ENCODE measurements at regions not wholly inside any gene's neighbourhood (a gene's known extent, or its start where the extent isn't known, plus 50 kb on each side); places are given as distances from the start of the nearest gene placed in this dataset.

DNA sequence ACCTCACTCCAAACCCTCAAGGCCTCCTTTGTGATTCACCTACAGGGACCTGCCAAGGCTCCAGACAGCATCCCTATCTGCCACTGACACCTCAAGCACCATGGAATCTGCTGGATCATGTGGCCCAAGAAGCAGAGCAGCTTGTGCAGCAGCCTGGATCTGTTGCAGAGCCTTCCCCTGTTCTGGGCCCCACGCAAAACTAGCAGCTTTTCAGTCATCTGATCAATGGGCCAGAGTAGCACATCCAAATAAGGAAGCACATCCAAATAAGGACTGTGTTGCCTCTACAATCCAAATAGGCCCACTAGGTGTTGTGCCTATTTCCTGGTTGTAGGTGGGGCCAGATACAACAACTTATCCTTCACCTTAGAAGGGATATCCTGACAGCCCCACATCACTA, 97.1 kb upstream of the GNAO1 start:
- DNase-seq (ENCODE audit: low read depth in 4 of 4, low spot score in 3 of 4), result no peak

DNA sequence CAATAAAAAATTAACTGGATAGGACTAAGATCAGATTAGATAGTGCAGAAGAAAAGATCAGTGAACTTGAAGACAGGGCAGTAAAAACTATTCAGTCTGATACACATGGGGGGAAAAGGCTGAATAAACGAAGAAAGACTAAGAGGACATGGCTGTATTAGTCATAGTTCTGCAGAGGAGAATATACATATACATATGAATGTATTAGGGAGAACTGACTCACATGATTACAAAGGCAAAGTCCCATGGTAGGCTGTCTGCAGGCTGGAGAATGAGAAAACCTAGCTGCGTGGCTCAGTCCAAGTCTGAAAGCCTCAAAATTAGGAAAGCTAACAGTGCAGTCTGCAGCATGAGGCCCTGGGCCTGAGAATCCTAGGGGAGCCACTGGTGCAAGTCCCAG, 98.2 kb upstream of the GNAO1 start:
- DNase-seq (ENCODE audit: low read depth in 4 of 4, low spot score in 3 of 4), result no peak

DNA sequence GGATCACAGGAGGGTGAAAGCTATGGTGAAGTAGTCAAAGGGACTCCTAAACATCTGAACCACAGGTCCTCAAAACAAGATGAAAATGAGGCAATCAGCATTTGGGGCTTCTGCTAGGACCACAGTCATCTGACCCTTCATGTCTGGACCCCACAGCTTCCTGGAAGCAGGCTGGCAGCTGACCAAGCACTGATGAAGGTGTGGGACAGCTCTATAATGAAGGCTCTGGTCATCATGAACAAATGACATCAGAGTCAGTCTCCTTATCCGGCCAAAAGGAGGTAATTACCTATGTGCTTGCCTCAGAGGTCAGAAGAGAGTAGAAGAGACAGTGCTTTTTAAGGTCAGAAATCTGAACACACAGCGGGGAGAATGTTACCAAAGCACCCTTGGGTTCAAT, 101.2 kb upstream of the GNAO1 start:
- DNase-seq (ENCODE audit: low read depth in 4 of 4, low spot score in 3 of 4), result no peak

DNA sequence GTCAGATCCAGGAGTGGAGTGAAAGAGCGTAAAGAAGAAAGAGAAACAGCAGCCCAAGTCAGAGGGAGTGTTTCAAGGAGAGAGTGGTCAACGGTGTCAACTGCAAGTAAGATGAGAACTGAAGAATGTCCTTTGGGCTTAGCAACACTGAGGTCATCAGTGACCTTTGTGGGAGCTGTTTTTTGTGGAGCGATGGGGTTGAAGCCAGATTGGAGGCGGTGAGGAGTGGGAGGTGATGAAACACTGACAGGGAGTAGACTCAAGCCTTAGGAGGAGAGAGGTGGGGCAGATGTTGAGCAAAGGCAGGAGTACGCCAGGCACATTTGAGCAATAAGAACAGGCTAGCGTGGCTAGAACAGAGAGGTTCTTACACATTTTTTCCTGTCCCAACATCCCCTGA, 103.7 kb upstream of the GNAO1 start:
- no peak for DNase-seq (ENCODE audit: low read depth in 4 of 4, low spot score in 3 of 4)

DNA sequence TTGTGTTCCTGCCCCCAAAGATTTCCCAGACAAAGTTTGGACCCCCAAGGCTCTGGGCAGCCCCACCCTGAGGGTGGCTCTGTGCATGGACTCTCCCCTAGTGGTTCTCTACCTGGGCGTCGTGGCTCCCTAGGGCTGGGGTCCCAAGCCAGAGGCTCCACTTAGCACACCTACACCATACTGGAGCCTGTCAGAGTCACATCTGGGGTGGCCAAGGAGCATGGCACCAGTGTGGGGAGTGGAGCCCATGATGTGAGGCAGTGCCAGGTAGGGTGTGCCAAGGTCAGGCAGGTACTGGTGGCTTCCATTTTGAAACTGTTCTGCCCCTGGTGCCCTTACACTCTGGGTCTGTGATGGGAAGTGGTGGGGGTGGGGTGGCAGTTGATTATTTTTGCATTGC, 109.9 kb upstream of the GNAO1 start:
- DNase-seq (ENCODE audit: low read depth in 4 of 4, low spot score in 3 of 4), result no peak

DNA sequence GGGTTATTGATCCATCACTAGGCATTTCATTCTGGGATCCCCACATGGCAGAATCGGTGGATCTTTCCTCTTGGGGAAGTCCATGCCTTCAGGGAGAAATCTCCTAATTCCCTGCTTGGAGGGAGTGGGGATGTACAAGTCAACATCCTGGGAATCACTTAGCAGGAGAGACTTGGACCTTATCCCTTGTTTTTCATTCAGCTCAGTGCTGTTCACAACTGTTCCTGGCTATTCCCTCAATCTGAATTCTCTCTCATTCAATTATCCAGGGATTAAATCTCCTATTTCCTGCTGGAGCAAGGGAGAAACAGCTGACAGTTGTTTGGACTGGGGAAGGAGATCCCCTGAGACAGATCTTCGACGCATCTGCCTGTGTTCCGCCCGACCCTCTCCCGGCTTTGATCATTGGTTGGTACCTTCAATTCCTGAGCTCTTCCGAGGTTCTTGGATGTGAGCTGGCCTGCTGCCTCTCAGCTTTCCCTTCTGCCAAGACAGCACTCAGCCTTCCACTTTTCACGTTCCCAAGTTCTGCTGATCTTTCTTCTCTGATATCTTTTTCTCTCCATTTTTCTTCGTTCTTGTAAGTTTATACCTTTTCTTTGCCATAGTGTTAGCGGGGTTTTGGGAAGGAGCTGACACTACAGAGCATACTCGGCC, 115.4 kb upstream of the GNAO1 start:
- DNase-seq (ENCODE audit: low read depth in 4 of 4, low spot score in 3 of 4), result no peak

DNA sequence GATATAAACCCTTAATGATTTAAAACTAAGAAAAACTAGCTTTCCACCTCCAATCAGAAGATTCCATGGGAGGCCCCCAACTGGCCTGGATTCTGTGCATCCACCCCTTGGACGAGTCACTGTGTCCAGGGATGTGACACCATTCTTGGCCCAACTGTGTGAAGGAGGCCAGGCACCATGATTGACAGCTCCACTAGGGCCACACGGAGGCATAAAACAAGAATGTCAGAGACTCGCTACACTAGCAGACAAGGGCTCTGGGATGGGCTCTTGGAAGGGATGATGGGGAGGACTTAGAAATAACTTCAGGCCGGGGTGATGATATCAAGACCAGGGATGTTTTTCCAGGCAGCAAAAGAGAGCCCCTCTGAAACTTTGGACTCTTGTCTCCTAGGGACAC, 117.8 kb upstream of the GNAO1 start:
- DNase-seq (ENCODE audit: low read depth in 4 of 4, low spot score in 3 of 4), result no peak

DNA sequence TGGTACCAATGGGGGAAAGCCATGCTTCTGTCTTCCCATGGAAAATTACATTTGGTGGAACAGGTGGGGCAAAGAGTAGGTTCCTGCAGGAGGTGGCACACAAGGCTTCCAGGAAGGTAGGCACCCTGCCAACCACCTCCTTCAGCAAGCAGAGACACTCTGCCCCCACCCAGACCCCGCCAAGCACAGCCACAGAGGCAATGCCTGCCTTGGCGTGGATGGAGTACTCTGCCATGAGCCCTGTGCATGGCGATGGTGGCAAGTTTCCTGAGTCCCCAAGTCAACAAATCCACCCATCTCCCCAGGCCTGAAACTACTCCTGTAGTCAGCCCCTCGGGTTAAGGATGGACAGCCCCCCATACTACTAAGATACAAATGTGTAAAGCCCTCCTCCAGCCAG, 119.2 kb upstream of the GNAO1 start:
- no peak for DNase-seq (ENCODE audit: low read depth in 4 of 4, low spot score in 3 of 4)

DNA sequence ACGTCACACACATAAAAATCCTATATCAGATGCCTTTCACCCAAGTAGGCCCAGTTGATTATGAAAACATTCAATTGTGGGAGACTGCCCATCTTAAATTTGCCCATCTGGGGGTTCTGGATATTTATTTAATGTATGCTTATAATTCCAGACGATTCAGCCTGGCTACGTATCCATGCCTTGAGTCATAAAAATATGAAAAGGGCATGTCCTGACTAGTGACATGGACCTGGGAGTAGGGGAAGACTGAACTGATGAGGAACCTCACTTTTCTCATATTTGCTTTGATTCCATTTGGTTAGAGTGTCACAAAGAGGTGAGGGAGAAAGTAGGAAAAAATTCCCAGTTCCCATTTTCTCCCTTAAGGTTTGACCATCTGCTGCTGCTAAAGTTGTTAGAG, 122.5 kb upstream of the GNAO1 start:
- no peak for DNase-seq (ENCODE audit: low read depth in 4 of 4, low spot score in 3 of 4)

DNA sequence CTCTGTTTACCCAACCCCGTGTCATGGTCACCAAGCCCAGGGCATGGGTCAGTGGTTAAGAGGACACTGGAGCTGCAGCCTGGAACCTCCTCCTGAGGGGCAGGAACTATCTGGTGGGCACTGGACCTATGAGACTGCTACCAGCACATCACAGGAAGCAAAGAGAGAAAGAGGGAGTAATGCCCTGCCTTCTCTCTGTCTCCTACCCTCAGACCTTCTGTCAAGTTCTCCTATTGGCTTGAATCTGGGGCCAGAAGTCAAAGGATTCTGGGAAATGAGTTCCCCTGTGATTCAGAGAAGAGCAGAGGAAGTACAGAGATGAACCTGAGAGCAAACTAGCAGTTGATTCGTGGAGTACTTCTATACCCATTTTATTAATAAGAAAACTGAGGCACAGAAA, 123.0 kb upstream of the GNAO1 start:
- DNase-seq (ENCODE audit: low read depth in 4 of 4, low spot score in 3 of 4), result no peak

DNA sequence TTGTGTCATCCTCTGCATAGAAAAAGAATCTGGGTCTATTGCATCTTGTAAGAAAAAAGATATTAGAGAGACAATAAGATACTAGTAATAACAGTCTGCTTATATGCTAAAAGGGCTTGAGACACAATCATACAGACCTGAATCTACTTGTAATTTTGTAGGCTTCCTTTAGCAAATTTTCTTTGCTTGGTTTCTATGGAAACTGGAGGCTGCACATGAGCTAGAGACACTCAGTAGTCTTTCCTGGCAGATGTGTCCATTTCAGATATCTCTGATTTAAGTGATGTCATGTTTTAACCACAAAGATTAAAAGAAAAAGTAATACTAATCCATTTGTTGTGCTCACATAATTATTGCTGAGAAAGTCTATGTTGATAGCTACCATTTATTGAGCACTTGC, 123.9 kb upstream of the GNAO1 start:
- no peak for DNase-seq (ENCODE audit: low read depth in 4 of 4, low spot score in 3 of 4)

DNA sequence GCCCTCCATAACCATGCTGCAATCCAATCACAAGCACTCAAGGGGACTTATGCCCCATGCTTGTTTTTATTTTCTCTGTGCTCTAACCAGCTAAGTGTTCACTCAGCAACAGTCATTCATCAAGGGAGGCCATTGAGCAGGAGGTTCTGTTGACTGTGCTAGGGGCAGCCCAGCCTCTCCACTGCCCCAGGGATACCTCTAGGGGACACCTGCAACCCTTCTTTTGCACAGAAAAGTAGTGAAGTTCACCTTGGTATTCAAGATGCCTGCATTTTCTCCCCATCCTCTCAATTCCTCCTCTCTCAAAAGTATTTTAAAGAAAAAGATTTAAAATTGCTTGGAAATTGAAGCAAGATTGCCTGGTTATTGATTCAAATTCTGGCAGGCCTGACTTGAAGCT, 124.7 kb upstream of the GNAO1 start:
- DNase-seq (ENCODE audit: low read depth in 4 of 4, low spot score in 3 of 4), result no peak

DNA sequence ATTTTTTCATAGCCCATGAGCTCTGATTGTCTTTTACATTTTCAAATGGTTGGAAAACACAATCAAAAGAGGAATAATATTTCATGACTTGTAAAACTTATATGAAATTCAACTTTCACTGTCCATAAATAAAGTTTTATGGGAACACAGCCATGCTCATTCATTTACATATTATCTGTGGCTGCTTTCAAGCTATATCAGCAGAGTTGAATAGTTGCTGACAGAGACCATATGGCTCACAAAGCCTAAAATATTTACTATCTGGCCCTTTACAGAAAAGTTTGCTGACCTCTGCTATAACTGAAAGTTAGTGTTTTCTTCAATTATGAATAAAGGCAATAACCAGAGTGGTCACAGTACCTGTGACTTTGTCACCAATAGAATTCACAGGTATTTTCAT, 128.2 kb upstream of the GNAO1 start:
- no peak for DNase-seq (ENCODE audit: low read depth in 4 of 4, low spot score in 3 of 4)

DNA sequence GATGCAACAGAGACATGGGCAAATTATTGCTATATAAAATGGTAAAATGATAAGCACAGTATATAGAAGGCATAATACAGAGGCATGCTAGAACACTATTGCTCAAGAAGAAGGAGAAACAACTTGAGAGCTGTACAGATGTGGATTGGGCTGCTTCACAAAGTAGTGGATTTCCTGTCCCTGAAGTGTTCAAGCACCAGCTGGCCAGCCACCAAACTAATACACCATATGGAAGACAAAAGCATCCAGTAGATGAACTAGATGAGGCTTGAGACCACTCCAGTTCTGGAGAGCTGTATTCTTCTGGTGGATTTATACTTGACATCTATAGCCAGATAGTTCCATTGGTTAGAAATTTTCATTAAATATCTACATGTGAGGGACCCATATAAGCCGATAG, 134.1 kb upstream of the GNAO1 start:
- DNase-seq (ENCODE audit: low read depth in 4 of 4, low spot score in 3 of 4), result no peak

DNA sequence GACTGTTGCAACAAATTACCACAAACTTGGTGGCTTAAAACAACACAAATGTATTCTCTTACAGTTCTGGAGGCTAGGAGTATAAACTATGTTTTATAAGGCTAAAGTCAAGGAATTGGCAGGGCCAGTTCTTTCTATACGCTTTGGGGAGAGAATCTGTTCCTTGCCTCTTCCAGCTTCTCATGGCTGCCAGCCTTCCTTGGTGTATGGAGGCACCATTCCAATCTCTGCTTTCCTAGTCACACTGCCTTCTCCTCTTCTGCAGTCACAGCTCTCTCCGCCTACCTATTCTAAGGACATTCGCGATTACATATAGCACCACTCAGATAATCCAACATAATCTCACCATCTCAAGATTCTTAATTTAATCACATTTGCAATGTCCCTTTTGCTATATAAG, 140.4 kb upstream of the GNAO1 start:
- DNase-seq (ENCODE audit: low read depth in 4 of 4, low spot score in 3 of 4), result no peak

DNA sequence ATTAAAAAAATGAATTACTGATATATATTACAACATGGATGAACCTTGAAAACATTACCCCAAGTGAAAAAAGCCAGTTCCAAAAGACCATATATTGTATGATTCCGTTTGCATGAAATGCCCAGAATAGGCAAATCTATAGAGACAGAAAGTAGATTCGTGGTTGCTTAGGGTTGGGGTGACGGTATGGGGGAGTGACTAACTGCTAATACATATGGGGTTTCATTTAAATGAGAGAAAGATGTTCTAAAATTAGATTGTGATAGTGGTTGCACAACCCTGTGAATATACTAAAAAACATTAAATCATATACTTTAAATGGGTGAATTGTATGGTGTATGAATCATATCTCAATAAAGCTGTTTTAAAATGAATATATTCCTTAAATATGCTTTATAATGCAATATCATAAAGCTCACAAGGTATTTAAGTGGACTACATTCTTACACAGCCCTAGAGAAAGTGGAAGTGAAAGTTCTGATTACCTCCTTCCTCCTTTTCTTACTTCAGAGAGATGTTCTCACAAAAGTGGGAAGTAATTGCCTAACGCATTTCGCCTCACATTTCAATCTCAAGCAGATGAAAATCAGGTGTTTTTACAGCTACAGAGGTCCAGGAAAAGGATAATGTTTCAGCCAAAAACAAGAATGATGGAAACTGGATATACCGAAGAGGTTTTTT, 142.7 kb upstream of the GNAO1 start:
- DNase-seq (ENCODE audit: low read depth in 4 of 4, low spot score in 3 of 4), result no peak

DNA sequence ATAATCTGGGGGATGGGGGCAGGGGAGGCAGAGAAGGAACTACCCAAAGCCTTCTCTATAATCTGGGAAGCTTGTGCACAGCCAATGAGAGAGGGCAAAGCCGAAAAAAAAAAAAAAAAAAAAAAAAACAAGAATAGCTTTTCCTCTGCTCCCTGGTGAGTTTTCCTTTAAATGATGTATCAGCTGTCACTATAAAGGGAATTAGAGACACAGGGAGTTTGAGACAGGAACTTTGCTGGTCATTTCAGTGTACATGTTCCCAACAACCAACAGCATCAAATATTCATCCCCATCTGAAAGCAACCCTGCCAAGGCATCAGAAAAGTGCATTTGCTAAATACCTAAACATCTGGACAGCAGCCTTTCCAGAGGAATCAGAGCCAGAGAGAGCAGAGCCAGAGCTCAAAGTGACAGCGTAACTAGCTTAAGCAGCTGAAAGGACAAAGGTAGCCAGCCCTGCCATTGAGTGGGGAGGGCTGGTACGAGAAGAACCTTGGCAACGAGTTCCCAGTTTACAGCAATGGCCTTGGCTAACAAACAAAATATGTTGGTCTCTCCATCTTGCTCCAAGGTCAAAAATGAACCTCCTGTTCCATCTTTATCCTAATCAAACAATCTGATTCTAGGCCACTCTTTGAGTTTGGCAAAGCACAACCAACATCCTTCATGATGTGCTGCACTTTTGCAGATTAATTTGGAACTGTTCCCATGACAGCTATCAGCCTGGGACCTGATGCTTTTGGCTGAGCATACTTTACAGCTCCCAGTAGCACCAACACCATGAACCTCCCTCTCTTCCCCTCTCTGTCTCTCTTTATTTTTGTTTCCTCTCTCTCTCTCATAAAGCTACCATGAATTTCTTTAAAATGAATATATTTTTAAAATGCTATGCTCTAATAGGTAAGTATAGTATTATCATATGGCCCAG, 143.7 kb upstream of the GNAO1 start:
- no peak for DNase-seq (ENCODE audit: low read depth in 4 of 4, low spot score in 3 of 4)

DNA sequence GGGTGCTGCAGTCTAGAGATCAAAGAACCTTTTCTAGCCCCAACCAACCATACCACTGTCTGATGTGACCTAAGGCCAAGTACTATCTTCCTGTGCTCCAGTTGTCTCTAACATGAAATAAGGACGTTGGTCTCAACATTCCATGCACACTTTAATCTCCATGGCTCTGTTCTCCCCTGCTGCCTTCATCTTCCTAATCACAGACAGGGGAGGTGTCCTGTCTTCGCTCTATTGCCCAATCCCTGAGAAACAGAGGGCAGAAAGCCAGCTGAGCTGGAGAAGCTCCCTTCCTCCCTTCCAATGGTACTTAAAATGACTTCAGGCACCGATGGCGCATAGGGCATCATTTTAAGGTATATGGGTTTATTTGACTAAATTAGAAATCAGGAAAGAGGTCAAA, 148.9 kb upstream of the GNAO1 start:
- DNase-seq (ENCODE audit: low read depth in 4 of 4, low spot score in 3 of 4), result no peak

DNA sequence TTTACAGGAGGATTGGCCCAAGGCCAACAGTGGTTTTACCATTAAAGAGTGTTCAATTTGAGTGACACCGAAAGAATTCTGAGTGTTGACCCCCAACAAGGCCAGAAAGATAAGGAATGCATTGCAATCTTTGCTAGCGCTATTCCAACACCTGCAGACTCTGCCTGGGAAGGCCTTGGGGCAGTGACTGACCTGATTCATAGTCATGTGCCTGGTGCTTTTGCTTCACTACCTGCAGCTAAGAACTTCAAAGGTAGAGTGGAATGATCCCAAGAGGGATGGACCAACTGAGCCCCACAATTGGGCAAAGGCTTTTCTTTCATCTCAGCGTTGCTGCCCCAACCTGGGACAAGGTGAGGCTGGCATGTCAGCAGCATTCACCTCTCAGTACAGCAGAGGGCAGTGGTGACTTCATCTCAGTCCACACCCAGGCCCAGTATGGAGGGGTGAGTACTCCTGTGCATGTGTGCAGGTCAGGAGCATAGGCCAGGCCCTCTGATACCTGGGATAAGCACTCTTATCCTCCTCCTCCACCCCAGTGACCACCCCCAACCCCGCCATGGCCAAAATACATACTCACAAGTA, 149.6 kb upstream of the GNAO1 start:
- peak in 2 of 4 donors; percentile 5 to 11 for DNase-seq (ENCODE audit: low read depth in 4 of 4, low spot score in 3 of 4)

DNA sequence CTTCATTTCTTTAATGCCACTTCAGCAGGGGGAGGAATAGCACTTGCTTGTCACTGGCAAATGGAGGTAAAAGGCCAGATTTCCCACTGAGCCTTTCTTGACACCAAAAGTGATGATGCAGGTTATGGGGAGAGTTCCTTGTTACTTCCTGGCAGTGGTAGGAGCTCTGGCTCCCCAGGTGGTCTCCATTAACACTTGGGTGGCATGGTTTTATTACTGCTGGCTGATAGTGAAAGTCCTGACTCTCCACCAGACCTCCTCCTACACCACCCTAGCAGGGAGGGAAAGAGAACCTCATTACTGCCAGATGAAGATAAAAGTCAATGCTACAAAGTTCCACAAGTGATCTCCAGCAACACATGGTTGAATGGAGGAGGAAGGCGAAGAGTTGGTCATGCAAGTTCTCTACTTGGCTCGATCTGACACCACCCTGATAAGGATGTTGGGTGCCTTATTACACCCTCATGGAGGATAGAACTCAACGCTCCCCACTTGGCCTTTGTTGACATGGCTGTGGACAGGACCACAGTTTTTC, 152.7 kb upstream of the GNAO1 start:
- DNase-seq (ENCODE audit: low read depth in 4 of 4, low spot score in 3 of 4), result no peak

DNA sequence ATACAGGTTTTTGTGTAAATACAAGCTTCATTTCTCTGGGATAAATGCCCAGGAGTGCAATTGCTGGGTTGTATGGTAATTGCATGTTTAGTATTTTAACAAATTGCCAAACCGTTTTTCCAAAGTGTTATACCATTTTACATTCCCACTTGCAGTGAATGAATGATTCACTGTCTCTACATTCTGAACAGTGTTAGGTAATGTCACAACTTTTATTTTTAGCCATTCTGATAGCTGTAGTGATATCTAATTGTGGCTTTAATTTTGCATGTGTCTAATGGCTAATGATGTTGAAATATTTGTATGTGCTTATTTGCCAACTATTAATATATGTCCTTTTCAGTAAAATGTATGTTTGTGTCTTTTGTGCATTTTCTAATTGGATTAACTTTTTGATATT, 156.9 kb upstream of the CES5A start:
- no peak for DNase-seq (ENCODE audit: low read depth in 4 of 4, low spot score in 3 of 4)

Data from right renal pelvis (tissue), 4 donors.